ENCODE measurements at regions not wholly inside any gene's neighbourhood (a gene's known extent, or its start where the extent isn't known, plus 50 kb on each side); places are given as distances from the start of the nearest gene placed in this dataset.

DNA sequence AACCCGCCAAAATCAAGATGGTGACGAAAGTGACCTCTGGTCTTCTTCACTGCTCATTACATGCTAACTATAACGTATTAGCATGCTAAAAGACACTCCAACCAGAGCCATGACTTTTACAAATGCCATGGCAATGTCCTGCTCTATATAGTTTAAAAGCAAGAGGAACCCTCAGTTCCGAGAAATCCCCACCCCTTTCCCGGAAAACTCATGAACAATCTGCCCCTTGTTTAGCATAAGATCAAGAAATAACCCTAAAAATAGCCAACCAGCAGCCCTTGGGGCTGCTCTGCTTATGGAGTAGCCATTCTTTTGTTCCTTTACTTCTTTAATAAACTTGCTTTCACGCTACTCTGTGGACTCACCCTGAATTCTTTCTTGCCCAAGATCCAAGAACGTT is 463.5 kb upstream of the FAM241A start:
- no peaks in the 10 kb centered on the region for H3K9me3 ChIP-seq
- H3K4me1 ChIP-seq, result no peaks in the 10 kb centered on the region
- H3K27ac ChIP-seq, result no peak overlapping the region
- ATAC-seq, result no peak
- H3K4me3 ChIP-seq, result no peak overlapping the region
- H3K36me3 ChIP-seq, result no peaks in the 10 kb centered on the region
- TF ChIP-seq EP300 (IDR thresholded peaks at IDR 0.05) (no peak), POLR2A (IDR thresholded peaks at IDR 0.05) (no peak), POLR2AphosphoS5 (IDR thresholded peaks at IDR 0.05) (no peak)
- TF ChIP-seq, protein P1, sequence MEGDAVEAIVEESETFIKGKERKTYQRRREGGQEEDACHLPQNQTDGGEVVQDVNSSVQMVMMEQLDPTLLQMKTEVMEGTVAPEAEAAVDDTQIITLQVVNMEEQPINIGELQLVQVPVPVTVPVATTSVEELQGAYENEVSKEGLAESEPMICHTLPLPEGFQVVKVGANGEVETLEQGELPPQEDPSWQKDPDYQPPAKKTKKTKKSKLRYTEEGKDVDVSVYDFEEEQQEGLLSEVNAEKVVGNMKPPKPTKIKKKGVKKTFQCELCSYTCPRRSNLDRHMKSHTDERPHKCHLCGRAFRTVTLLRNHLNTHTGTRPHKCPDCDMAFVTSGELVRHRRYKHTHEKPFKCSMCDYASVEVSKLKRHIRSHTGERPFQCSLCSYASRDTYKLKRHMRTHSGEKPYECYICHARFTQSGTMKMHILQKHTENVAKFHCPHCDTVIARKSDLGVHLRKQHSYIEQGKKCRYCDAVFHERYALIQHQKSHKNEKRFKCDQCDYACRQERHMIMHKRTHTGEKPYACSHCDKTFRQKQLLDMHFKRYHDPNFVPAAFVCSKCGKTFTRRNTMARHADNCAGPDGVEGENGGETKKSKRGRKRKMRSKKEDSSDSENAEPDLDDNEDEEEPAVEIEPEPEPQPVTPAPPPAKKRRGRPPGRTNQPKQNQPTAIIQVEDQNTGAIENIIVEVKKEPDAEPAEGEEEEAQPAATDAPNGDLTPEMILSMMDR (IDR thresholded peaks at IDR 0.05), result no peak
- 75 to 87% methylated on average over 7 of the region's 7 CpGs for WGBS, 2 donors (ENCODE audit: low coverage in 1 of 2)
- no peaks in the 10 kb centered on the region for H3K27me3 ChIP-seq

DNA sequence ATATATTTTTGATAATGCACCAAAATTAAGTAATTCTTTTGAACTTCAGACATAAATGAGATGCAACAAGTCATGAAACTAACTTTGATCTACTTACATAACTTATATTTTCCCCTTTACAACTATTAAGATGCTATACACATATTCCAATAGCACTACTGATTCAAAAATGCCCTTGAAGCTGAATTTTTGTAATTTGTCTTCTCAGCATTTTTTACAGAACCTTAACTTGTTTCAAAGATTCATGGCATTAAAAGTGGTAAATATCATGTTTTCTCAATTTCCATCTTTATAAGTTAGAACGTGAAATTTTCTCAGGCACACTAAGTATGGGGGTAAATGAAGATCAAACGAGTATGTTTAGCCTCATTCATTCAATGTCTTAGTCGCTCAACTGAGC is 460.0 kb upstream of the FAM241A start:
- ATAC-seq, result no peak
- Histone ChIP-seq H3K27ac (no peak overlapping the region), H3K9me3 (no peaks in the 10 kb centered on the region), H3K36me3 (no peaks in the 10 kb centered on the region), H3K4me1 (peaks cover 0 to 3% (median 0%) of the 10 kb centered on the region in 3 donors), H3K4me3 (no peak overlapping the region), H3K27me3 (no peaks in the 10 kb centered on the region)
- 90 to 94% methylated on average over 3 of the region's 3 CpGs for WGBS, 2 donors (ENCODE audit: low coverage in 1 of 2)
- no peak for TF ChIP-seq EP300 (IDR thresholded peaks at IDR 0.05)

DNA sequence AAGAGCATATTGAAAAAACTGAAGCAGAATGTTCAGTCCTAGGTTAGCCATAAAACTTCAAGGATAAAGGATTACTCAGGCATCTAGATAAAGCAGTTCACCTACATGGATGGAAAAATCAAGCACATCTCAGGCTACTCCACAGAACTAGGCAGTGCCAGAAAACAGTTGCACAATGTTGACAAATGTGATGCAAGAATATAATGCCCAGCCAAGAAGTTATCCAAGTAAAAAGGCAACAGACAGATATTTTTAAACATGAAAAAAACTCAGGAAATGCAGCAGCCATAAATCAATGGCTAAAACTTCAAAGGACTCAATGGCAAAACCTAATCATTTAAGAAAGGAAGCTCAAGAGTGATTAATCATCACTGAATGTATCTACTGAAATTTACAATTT is 456.0 kb upstream of the FAM241A start:
- H3K27ac ChIP-seq, result no peak overlapping the region
- ATAC-seq, result peak; percentile 88
- no peaks in the 10 kb centered on the region for H3K36me3 ChIP-seq
- peaks cover 0 to 3% (median 0%) of the 10 kb centered on the region in 3 donors for H3K4me1 ChIP-seq
- H3K4me3 ChIP-seq, result no peak overlapping the region
- no peak for TF ChIP-seq EP300 (IDR thresholded peaks at IDR 0.05)
- TF ChIP-seq POLR2AphosphoS5 (IDR thresholded peaks at IDR 0.05), result peak; percentile 85
- no peaks in the 10 kb centered on the region for H3K27me3 ChIP-seq
- H3K9me3 ChIP-seq, result no peaks in the 10 kb centered on the region

DNA sequence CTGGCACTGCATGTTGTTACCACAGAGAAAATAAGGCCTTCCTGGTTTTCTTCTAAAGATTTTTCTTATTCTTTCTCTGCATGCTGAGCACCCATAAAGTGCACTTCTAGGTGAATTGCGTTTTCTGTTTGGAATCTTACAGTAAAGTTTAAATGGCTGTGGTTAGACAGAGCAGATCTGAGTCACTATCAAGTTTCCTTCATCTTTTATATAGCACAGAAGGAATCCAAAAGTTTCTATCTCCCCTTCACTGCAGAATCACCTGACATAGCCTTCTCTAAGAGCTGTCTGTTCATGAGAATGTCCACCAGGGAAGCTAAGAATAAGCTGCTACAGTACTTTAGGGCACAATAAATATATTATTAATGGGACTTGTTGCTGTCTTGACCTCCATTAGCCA is 455.5 kb upstream of the FAM241A start:
- Histone ChIP-seq H3K27ac (no peak overlapping the region), H3K9me3 (no peaks in the 10 kb centered on the region), H3K4me3 (no peak overlapping the region), H3K36me3 (no peaks in the 10 kb centered on the region), H3K27me3 (no peaks in the 10 kb centered on the region), H3K4me1 (peaks cover 0 to 3% (median 0%) of the 10 kb centered on the region in 3 donors)
- TF ChIP-seq EP300 (IDR thresholded peaks at IDR 0.05) (no peak), POLR2AphosphoS5 (IDR thresholded peaks at IDR 0.05) (no peak), POLR2A (IDR thresholded peaks at IDR 0.05) (no peak)
- TF ChIP-seq, protein P1 (IDR thresholded peaks at IDR 0.05), result no peak
- no peak for ATAC-seq
- 50 to 58% methylated on average over 1 of the region's 1 CpG for WGBS, 2 donors (ENCODE audit: low coverage in 1 of 2)

DNA sequence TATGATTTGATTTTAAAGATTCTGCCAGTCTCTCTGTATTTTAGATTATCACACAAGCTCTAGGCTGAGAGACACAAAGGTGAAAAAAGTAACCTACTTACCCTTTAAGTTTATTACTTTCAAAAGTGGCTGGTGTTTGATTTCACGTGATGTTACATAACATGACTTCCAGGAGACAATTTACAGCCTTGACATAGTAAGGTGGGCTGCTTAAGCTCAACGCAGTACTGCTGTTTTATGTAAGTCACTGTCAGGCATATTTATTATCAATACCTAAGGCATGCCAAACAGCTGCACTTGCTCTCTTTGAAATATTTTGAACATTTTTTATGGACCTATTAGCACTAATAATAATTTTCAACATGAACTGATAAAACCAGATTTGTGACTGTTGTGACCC is 451.5 kb upstream of the FAM241A start:
- no peak for TF ChIP-seq POLR2AphosphoS5 (IDR thresholded peaks at IDR 0.05)
- no peak for TF ChIP-seq EP300 (IDR thresholded peaks at IDR 0.05)
- TF ChIP-seq, protein P1 (IDR thresholded peaks at IDR 0.05), result no peak
- TF ChIP-seq POLR2A (IDR thresholded peaks at IDR 0.05), result no peak
- WGBS, 2 donors (ENCODE audit: low coverage in 1 of 2), result 25 to 34% methylated on average over 2 of the region's 2 CpGs
- no peaks in the 10 kb centered on the region for H3K27me3 ChIP-seq
- H3K36me3 ChIP-seq, result no peaks in the 10 kb centered on the region
- H3K9me3 ChIP-seq, result no peaks in the 10 kb centered on the region
- no peak overlapping the region for H3K27ac ChIP-seq
- H3K4me1 ChIP-seq, result peaks cover 0 to 3% (median 0%) of the 10 kb centered on the region in 3 donors
- H3K4me3 ChIP-seq, result no peak overlapping the region
- no peak for ATAC-seq

DNA sequence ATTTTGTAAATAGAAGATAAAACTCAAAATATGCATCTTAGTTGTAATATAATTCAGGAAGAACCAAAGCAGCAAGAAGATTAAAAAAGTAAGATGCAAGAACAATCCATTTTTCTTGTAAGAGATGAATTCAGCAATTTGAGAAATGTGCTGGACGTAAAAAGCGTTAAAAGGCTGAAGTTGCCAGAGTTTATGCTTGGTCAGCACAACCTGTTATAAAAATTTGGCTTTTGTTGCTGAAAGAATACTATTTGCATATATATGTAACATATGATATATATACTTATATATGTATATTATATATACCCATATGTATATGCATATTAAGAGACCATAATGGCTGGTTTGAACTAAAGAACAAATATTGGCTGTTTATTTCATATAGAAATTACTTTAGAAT is 449.6 kb upstream of the FAM241A start:
- Histone ChIP-seq H3K9me3 (no peaks in the 10 kb centered on the region), H3K27me3 (no peaks in the 10 kb centered on the region), H3K4me3 (no peak overlapping the region), H3K4me1 (no peaks in the 10 kb centered on the region), H3K27ac (no peak overlapping the region), H3K36me3 (no peaks in the 10 kb centered on the region)
- ATAC-seq, result no peak
- TF ChIP-seq EP300 (IDR thresholded peaks at IDR 0.05), result no peak
- TF ChIP-seq POLR2A (IDR thresholded peaks at IDR 0.05), result no peak
- no peak for TF ChIP-seq POLR2AphosphoS5 (IDR thresholded peaks at IDR 0.05)
- TF ChIP-seq, protein P1 (IDR thresholded peaks at IDR 0.05), result no peak
- WGBS, 2 donors (ENCODE audit: low coverage in 1 of 2), result 64 to 87% methylated on average over 2 of the region's 2 CpGs
